ENCODE measurements at regions not wholly inside any gene's neighbourhood (a gene's known extent, or its start where the extent isn't known, plus 50 kb on each side); places are given as distances from the start of the nearest gene placed in this dataset.

- no peak for TF ChIP-seq PRDM15 (CRISPR knock-in tag; IDR thresholded peaks at IDR 0.05)
- TF ChIP-seq ETV6 (CRISPR knock-in tag; IDR thresholded peaks at IDR 0.05): no peak
- TF ChIP-seq TEAD4 (CRISPR knock-in tag; IDR thresholded peaks at IDR 0.05): no peak
- no peak for TF ChIP-seq ATF1 (CRISPR knock-in tag; IDR thresholded peaks at IDR 0.05)
- no peak for TF ChIP-seq E2F1 (CRISPR knock-in tag; IDR thresholded peaks at IDR 0.05)
- TF ChIP-seq SMAD3 (CRISPR knock-in tag; IDR thresholded peaks at IDR 0.05; ENCODE audit: borderline replicate concordance): no peak
- TF ChIP-seq ZBTB43 (CRISPR knock-in tag; IDR thresholded peaks at IDR 0.05): no peak
Measured at GRCh38 chr18:24649571-24649970, 189.1 kb downstream of the HRH4 start (continued).

GRCh38 chr18:24651434-24651833 is 191.0 kb downstream of the HRH4 start:
- Mint-ChIP-seq H3K27me3 (ENCODE audit: low read depth) (no peaks in the 10 kb centered on the region; the same call in 1 of the 2 replicates), H3K9me3 (peaks cover 7% of the 10 kb centered on the region; the same call in 1 of the 2 replicates), H3K4me3 (no peak overlapping the region), H3K4me1 (peaks cover 2% of the 10 kb centered on the region), H3K36me3 (no peaks in the 10 kb centered on the region), H3K27ac (no peak overlapping the region)
- no peak for ATAC-seq
- POLR2A ChIA-PET: no interaction called here
- no peak for DNase-seq (ENCODE audit: low spot score)
- TF ChIP-seq FOXP1 (CRISPR knock-in tag; IDR thresholded peaks at IDR 0.05; ENCODE audit: borderline replicate concordance): no peak
- TF ChIP-seq NR1H2 (CRISPR knock-in tag; IDR thresholded peaks at IDR 0.05): no peak
- TF ChIP-seq IRF2 (CRISPR knock-in tag; IDR thresholded peaks at IDR 0.05; ENCODE audit: borderline replicate concordance, low read depth): no peak
- TF ChIP-seq TCF7 (CRISPR knock-in tag; IDR thresholded peaks at IDR 0.05; ENCODE audit: low read depth): no peak
- no peak for TF ChIP-seq NR3C1 (CRISPR knock-in tag; conservative IDR thresholded peaks at IDR 0.05; ENCODE audit: low read depth)
- CTCF ChIA-PET: no interaction called here

- H3K27ac Mint-ChIP-seq: no peak overlapping the region
- H3K9me3 Mint-ChIP-seq: peaks cover 4% of the 10 kb centered on the region; the same call in 1 of the 2 replicates
- H3K27me3 Mint-ChIP-seq (ENCODE audit: low read depth): no peaks in the 10 kb centered on the region
- no peaks in the 10 kb centered on the region for H3K36me3 Mint-ChIP-seq
- no peak overlapping the region for H3K4me3 Mint-ChIP-seq
- no peak for DNase-seq (ENCODE audit: low spot score)
- CTCF ChIA-PET: interaction anchor here (0.9 kb wide), 1 partner anchor 142 kb away, joined by 3 read pairs; no protein-coding TSS in a partner anchor
- no peak for ATAC-seq
- POLR2A ChIA-PET: no interaction called here
- H3K4me1 Mint-ChIP-seq: peaks cover 9% of the 10 kb centered on the region
- TF ChIP-seq ZNF219 (CRISPR knock-in tag; IDR thresholded peaks at IDR 0.05; ENCODE audit: borderline replicate concordance): no peak
- no peak for TF ChIP-seq ZNF532 (CRISPR knock-in tag; IDR thresholded peaks at IDR 0.05; ENCODE audit: borderline replicate concordance)
- TF ChIP-seq CREB1 (CRISPR knock-in tag; IDR thresholded peaks at IDR 0.05): no peak
- no peak for TF ChIP-seq MXD4 (CRISPR knock-in tag; IDR thresholded peaks at IDR 0.05; ENCODE audit: borderline replicate concordance)
- no peak for TF ChIP-seq CBFB (CRISPR knock-in tag; IDR thresholded peaks at IDR 0.05; ENCODE audit: low read depth)
- TF ChIP-seq ZBTB43 (CRISPR knock-in tag; IDR thresholded peaks at IDR 0.05): no peak
- TF ChIP-seq ZNF425 (CRISPR knock-in tag; conservative IDR thresholded peaks at IDR 0.05): no peak
- no peak for TF ChIP-seq MAX (CRISPR knock-in tag; IDR thresholded peaks at IDR 0.05)
Measured at GRCh38 chr18:24656050-24656449, 195.6 kb downstream of the HRH4 start.

Measured in WTC11 (cell line).